ENCODE measurements at regions not wholly inside any gene's neighbourhood (a gene's known extent, or its start where the extent isn't known, plus 50 kb on each side); places are given as distances from the start of the nearest gene placed in this dataset.

DNA sequence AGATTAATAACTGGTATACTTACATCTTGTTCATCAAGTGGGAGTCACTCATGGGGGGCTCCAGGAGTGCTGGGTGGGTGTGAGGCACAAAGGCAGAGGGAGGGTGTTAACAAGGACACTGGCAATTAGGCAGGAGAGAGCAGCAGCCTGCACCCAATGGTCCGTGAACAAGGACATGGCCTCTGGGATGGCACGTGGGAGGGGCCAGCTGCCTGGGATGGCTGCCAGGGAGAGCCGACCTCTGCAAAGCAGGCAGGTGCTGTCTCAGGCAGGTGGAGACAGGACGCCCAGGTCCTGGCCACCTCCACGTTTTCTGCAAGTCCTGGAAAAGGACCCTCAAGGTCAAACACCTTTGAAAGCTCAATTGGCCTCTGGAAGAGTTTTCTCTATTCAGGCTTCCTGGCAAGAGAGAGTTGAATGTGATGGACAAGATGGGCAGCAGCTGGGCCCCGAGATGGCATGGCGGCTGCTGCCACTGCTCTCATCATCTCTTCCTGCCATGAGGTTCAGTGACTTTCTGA, 257.1 kb downstream of the BUD13 start:
- Histone ChIP-seq H3K27ac (no peak overlapping the region), H3K36me3 (no peaks in the 10 kb centered on the region), H3K4me1 (no peaks in the 10 kb centered on the region), H3K4me3 (no peak overlapping the region), H3K9me3 (no peaks in the 10 kb centered on the region), H3K27me3 (no peaks in the 10 kb centered on the region)
- TF ChIP-seq CTCF (IDR thresholded peaks at IDR 0.05): no peak
- TF ChIP-seq EP300 (IDR thresholded peaks at IDR 0.05): no peak
- no peak for TF ChIP-seq POLR2A (IDR thresholded peaks at IDR 0.05)
- DNase-seq (ENCODE audit: low spot score in 2 of 2): no peak
- 72 to 76% methylated on average over 5 to 7 of the region's 7 CpGs for WGBS, 2 donors

GRCh38 chr11:116513894-116514293, 258.9 kb downstream of the BUD13 start:
- TF ChIP-seq POLR2A (IDR thresholded peaks at IDR 0.05) (no peak), EP300 (IDR thresholded peaks at IDR 0.05) (no peak), CTCF (IDR thresholded peaks at IDR 0.05) (no peak)
- no peaks in the 10 kb centered on the region for H3K4me1 ChIP-seq
- H3K27me3 ChIP-seq: no peaks in the 10 kb centered on the region
- WGBS, 2 donors: 43 to 56% methylated on average over 8 of the region's 8 CpGs
- H3K27ac ChIP-seq: no peak overlapping the region
- no peak overlapping the region for H3K4me3 ChIP-seq
- DNase-seq (ENCODE audit: low spot score in 2 of 2): no peak
- H3K9me3 ChIP-seq: no peaks in the 10 kb centered on the region
- H3K36me3 ChIP-seq: no peaks in the 10 kb centered on the region

- Histone ChIP-seq H3K9me3 (no peaks in the 10 kb centered on the region), H3K4me3 (no peak overlapping the region), H3K27ac (no peak overlapping the region), H3K4me1 (no peaks in the 10 kb centered on the region), H3K36me3 (no peaks in the 10 kb centered on the region), H3K27me3 (no peaks in the 10 kb centered on the region)
- DNase-seq (ENCODE audit: low spot score in 2 of 2): no peak
- TF ChIP-seq EP300 (IDR thresholded peaks at IDR 0.05): no peak
- TF ChIP-seq POLR2A (IDR thresholded peaks at IDR 0.05): no peak
- 69% methylated on average over 8 of the region's 8 CpGs for WGBS, 2 donors
Measured at GRCh38 chr11:116513278-116513823, 259.4 kb downstream of the BUD13 start.

DNA sequence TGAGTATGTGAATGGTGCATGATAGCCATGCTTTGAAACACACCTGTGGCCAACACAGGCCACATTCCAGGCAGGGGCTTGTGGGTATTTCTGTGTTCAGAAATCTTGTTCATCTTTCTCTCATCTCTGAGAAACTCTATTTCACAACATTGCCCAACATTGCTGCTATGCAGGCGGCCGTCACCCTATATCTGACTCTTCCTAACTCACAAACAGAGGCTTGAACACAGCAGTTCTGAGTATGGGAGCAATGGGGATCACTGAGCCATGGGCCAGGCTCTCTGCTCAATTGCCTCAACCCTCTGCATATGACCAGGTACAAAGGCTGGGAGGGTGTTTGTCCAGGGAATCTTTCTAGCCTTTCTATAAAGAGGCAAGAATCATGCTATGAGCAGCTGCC, 259.9 kb downstream of the BUD13 start:
- WGBS, 2 donors: 87 to 95% methylated on average over 2 of the region's 2 CpGs

GRCh38 chr11:116511684-116512083, 261.1 kb downstream of the BUD13 start:
- H3K4me1 ChIP-seq: no peaks in the 10 kb centered on the region
- no peaks in the 10 kb centered on the region for H3K9me3 ChIP-seq
- TF ChIP-seq CTCF (IDR thresholded peaks at IDR 0.05): no peak
- TF ChIP-seq POLR2A (IDR thresholded peaks at IDR 0.05): no peak
- no peak for TF ChIP-seq EP300 (IDR thresholded peaks at IDR 0.05)
- H3K27me3 ChIP-seq: peaks cover 0 to 9% of the 10 kb centered on the region in 2 donors
- H3K36me3 ChIP-seq: no peaks in the 10 kb centered on the region
- WGBS, 2 donors: 78 to 82% methylated on average over 7 of the region's 7 CpGs
- no peak overlapping the region for H3K4me3 ChIP-seq
- no peak overlapping the region for H3K27ac ChIP-seq
- DNase-seq (ENCODE audit: low spot score in 2 of 2): no peak

More for the DNA sequence above, 259.9 kb downstream of the BUD13 start:
- no peak for DNase-seq (ENCODE audit: low spot score in 2 of 2)
- H3K4me3 ChIP-seq: no peak overlapping the region
- H3K4me1 ChIP-seq: no peaks in the 10 kb centered on the region
- no peaks in the 10 kb centered on the region for H3K36me3 ChIP-seq
- TF ChIP-seq CTCF (IDR thresholded peaks at IDR 0.05) (no peak), EP300 (IDR thresholded peaks at IDR 0.05) (no peak), POLR2A (IDR thresholded peaks at IDR 0.05) (no peak)
- no peaks in the 10 kb centered on the region for H3K9me3 ChIP-seq
- no peaks in the 10 kb centered on the region for H3K27me3 ChIP-seq
- no peak overlapping the region for H3K27ac ChIP-seq
